VCaP (cell line): ENCODE measurements at regions not wholly inside any gene's neighbourhood (a gene's known extent, or its start where the extent isn't known, plus 50 kb on each side); places are given as distances from the start of the nearest gene placed in this dataset.

Experiments used
- H3K27ac ChIP-seq: fragments of 450-650 bp; 2 replicates; pipeline ENCODE4 v1.5.1; 2017
- TF ChIP-seq, protein P1 (sequence below): fragments of 450-650 bp; conservative IDR thresholded peaks from 2 replicates; pipeline ENCODE4 v1.5.1; 2017; ENCODE audit warnings: mild to moderate bottlenecking, moderate library complexity

DNA sequence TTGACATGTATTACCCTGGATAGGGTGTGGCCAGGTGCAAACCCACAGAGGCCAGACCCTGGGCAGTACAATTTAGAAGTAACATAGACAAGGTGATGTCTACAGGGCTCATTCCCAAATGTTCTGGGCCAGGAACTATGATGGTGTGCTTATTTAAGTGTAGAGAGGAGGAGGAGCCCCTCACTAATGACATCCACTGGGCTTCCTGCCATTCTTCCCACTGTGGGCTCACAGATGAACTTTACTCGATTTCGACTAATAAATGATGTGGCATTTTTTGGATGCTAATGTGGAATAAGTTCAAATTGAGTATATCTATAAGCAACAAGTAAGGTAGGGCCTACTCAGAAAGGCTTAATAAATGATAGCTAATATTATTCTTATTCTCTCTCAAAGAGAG is 280.9 kb upstream of the BOD1L1 start:
- H3K27ac ChIP-seq: no peak overlapping the region
- TF ChIP-seq, protein P1, sequence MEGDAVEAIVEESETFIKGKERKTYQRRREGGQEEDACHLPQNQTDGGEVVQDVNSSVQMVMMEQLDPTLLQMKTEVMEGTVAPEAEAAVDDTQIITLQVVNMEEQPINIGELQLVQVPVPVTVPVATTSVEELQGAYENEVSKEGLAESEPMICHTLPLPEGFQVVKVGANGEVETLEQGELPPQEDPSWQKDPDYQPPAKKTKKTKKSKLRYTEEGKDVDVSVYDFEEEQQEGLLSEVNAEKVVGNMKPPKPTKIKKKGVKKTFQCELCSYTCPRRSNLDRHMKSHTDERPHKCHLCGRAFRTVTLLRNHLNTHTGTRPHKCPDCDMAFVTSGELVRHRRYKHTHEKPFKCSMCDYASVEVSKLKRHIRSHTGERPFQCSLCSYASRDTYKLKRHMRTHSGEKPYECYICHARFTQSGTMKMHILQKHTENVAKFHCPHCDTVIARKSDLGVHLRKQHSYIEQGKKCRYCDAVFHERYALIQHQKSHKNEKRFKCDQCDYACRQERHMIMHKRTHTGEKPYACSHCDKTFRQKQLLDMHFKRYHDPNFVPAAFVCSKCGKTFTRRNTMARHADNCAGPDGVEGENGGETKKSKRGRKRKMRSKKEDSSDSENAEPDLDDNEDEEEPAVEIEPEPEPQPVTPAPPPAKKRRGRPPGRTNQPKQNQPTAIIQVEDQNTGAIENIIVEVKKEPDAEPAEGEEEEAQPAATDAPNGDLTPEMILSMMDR: no peak

DNA sequence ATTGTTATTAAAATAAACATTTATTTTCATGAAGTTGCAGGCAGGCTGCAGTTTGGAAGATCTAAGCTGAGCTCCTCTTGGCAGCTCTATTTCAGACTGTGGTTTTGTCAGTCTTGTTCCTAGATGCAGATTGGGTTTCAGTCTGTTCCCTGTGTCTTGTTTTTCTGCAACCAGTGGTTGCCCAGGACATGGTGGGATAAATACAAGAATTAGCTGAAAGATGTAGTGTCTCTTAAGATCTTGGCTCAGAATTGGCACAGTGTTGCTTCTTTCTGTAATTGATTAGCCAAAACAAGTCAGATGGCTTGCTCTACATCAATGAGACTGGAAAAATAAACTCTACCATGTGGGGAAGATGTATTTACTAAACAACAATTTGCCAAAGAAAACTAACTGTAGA is 283.0 kb upstream of the BOD1L1 start:
- no peak overlapping the region for H3K27ac ChIP-seq
- TF ChIP-seq, protein P1: no peak

DNA sequence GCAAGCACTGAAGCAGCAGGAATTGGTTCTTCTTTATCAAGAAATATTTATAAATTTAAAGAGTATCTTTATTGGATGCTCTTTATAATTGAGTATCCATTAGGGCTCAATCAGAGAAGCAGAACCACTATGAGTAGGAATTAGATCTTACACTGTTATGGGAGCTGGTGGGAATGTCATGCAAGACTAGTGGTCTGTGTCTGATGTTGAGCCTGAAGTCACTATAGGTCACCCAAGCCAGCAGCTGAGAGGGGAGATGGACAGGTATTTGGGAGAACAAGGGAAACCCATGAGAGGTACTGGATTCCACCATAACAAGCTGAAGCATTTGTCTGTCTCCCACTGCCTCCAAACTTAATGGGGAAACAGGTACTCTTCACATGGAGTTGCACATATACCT is 283.7 kb upstream of the BOD1L1 start:
- H3K27ac ChIP-seq: no peak overlapping the region
- TF ChIP-seq, protein P1: no peak

DNA sequence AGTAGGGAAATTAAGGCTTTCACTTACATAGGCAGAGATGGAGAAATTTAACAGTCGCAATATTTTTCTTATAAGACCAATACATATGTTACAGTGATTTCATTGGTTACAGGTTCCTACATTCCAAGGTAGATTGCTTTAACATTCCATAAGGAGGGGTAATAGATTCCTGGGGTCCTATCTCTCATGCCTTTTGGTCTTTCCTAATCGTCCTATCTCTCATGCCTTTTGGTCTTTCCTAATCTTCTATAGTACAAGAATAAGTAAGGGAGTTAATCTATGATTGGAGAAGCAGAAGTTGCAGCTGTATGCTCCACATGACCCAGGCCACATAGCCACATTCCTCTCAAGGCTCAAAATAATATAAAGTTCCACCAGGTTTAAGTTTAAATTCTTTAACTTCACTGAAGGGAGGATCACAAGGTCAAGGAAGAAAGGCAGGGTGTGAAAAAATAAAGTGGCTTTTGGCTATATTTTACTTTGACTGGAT is 285.0 kb upstream of the BOD1L1 start:
- TF ChIP-seq, protein P1: no peak
- no peak overlapping the region for H3K27ac ChIP-seq

DNA sequence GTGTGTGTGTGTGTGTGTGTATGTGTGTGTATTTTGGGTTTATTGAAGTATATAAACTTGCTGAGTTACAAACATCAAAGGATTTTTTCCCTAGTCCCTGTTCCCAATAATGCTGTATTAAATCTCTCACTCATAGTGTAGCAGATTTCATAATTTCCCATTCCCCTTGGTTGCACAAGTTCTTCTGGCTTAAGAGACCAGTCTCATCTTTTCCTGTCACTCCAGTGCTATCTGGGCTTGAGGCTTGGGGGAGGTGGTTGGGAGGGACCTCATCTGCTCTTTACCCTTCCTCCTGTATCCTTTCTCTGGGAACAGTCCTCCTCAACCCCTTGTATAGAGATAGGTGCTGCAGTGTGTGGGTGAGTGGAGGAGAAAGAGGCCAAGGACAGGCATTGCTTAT is 285.4 kb upstream of the BOD1L1 start:
- H3K27ac ChIP-seq: no peak overlapping the region
- TF ChIP-seq, protein P1: no peak

DNA sequence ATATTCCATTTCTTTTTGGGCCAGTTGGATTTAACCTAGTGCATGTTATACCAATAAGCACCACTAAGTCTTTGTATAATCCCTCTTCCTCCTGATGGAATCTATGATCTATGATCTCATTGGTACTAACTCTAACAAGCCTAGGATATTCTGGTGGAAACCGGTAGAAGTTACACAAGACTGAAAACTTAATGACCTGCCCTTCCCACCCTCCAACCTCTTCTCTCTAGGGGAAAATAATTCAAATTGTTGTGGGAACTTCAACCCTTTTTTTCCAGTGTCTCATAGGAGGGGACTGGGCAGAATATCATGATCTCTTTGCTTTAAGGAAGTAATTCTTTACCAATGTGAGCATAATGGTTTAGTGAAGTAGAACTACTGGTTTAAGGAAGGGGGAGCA is 289.5 kb upstream of the BOD1L1 start:
- TF ChIP-seq, protein P1: no peak
- no peak overlapping the region for H3K27ac ChIP-seq

DNA sequence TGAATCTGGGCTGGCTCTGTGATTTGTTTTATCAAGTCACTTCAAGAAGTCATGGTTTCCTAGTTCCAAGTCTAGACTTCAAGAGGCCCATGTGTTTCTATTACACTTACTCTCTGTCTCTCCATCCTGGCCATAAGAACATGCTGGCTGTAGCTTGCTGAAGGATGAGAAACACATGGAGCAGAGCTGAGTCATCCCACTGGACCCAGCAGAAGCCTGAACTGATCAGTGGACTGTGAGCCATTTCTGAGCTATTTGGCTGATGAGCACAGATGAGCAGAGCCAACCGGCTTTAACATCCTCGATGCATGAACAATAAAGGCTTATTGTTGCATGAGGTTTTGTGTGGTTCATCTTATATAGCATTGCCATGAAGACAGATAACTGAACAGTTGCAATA is 290.6 kb upstream of the BOD1L1 start:
- H3K27ac ChIP-seq: no peak overlapping the region
- TF ChIP-seq, protein P1: no peak
